Activated naive CD8-positive, alpha-beta T cell (primary cell): ENCODE measurements at regions not wholly inside any gene's neighbourhood (a gene's known extent, or its start where the extent isn't known, plus 50 kb on each side); places are given as distances from the start of the nearest gene placed in this dataset.
"Not testable (repeated sequence)": the region's sequence is repeated elsewhere in the genome, so short reads cannot be mapped to it uniquely, and the experiment has no call there.

Experiments
- H3K27ac Mint-ChIP-seq: one replicate; pipeline ENCODE4 v1.8.0; 2021; ENCODE audit warnings: mixed read lengths
- H3K27me3 Mint-ChIP-seq: one replicate; pipeline ENCODE4 v1.8.0; 2021; ENCODE audit warnings: mixed read lengths
- H3K36me3 Mint-ChIP-seq: one replicate; pipeline ENCODE4 v1.8.0; 2021; ENCODE audit warnings: mixed read lengths
- H3K4me1 Mint-ChIP-seq: one replicate; pipeline ENCODE4 v1.8.0; 2021; ENCODE audit warnings: low read depth, mixed read lengths
- H3K4me3 Mint-ChIP-seq: one replicate; pipeline ENCODE4 v1.8.0; 2021; ENCODE audit warnings: mild to moderate bottlenecking, mixed read lengths
- H3K9me3 Mint-ChIP-seq: one replicate; pipeline ENCODE4 v1.8.0; 2021; ENCODE audit warnings: low read depth, mixed read lengths

DNA sequence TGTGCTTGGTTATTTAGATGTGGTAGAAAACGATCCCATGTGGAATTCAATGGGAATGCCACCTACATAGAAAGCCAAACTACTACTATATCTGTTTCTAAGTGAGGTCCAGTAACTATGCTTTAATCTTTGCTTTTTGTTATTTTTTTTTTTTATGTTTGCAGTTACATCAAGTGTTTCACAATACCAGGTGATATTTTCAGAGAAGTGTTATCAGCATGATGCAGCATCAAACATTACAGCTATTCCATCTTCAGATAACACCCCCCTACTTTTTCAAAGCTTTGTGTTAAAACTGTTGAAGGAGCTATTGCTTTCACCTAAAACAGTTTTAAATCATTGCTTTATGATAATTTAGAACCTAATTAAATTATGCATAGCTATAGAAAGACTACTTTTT lies 163.8 kb upstream of the SLC16A7 start:
- H3K9me3 Mint-ChIP-seq: no peaks in the 10 kb centered on the region
- no peaks in the 10 kb centered on the region for H3K27me3 Mint-ChIP-seq
- H3K27ac Mint-ChIP-seq: no peak overlapping the region
- no peak overlapping the region for H3K4me3 Mint-ChIP-seq
- no peaks in the 10 kb centered on the region for H3K36me3 Mint-ChIP-seq
- no peaks in the 10 kb centered on the region for H3K4me1 Mint-ChIP-seq

DNA sequence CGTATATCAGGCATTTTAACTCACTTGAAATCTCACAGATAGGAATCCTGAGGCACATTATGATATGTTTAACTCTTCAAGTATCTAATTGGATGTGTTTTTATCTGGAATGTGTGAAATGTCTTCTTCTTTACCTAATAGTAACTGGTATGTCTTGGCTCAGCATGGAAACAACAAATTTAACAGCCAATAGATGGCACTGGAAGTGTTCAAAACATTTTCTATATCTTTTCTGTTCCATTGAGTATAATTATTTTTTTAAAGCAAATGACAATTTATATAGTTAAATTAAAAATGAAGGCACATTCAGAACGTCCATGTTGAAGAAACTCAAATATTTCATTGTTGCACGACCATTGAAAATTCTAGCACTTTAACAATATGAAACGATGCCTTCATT lies 164.6 kb upstream of the SLC16A7 start:
- H3K4me1 Mint-ChIP-seq: no peaks in the 10 kb centered on the region
- H3K4me3 Mint-ChIP-seq: no peak overlapping the region
- no peaks in the 10 kb centered on the region for H3K27me3 Mint-ChIP-seq
- no peaks in the 10 kb centered on the region for H3K9me3 Mint-ChIP-seq
- H3K27ac Mint-ChIP-seq: no peak overlapping the region
- H3K36me3 Mint-ChIP-seq: no peaks in the 10 kb centered on the region

DNA sequence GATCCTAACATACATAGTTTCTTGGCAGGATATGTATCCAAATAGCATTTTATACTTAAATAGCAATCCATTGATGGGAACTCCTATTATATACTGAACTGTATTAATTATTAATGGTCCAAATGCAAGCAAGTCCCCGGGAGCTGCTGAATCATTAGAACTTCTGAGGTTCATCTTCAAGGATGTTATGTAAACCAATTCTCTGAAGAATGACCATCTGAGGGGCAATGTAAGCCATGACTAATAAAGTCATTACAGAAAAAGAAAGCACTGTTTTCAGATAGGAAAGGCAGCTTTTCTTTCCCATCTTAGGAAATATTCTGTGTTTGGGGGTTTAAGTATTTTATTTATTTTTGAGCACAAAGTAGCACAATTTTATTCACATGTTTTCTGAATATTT lies 166.1 kb upstream of the SLC16A7 start:
- Mint-ChIP-seq H3K36me3 (no peaks in the 10 kb centered on the region), H3K27me3 (no peaks in the 10 kb centered on the region), H3K4me1 (no peaks in the 10 kb centered on the region), H3K9me3 (no peaks in the 10 kb centered on the region), H3K4me3 (no peak overlapping the region), H3K27ac (no peak overlapping the region)

- Mint-ChIP-seq H3K36me3 (no peaks in the 10 kb centered on the region), H3K27me3 (no peaks in the 10 kb centered on the region), H3K4me1 (no peaks in the 10 kb centered on the region), H3K4me3 (no peak overlapping the region), H3K27ac (no peak overlapping the region), H3K9me3 (no peaks in the 10 kb centered on the region)
Observed at GRCh38 chr12:59425798-59426197, 170.0 kb upstream of the SLC16A7 start.

- H3K9me3 Mint-ChIP-seq, H3K36me3 Mint-ChIP-seq, H3K4me3 Mint-ChIP-seq, H3K4me1 Mint-ChIP-seq, H3K27ac Mint-ChIP-seq, H3K27me3 Mint-ChIP-seq: not testable (repeated sequence)
Observed at GRCh38 chr12:59424666-59425065, 171.2 kb upstream of the SLC16A7 start.

GRCh38 chr12:59414051-59414450 lies 181.8 kb upstream of the SLC16A7 start:
- Mint-ChIP-seq H3K27ac (no peak overlapping the region), H3K36me3 (no peaks in the 10 kb centered on the region), H3K4me1 (no peaks in the 10 kb centered on the region), H3K4me3 (no peak overlapping the region), H3K27me3 (peaks cover 4% of the 10 kb centered on the region), H3K9me3 (no peaks in the 10 kb centered on the region)

DNA sequence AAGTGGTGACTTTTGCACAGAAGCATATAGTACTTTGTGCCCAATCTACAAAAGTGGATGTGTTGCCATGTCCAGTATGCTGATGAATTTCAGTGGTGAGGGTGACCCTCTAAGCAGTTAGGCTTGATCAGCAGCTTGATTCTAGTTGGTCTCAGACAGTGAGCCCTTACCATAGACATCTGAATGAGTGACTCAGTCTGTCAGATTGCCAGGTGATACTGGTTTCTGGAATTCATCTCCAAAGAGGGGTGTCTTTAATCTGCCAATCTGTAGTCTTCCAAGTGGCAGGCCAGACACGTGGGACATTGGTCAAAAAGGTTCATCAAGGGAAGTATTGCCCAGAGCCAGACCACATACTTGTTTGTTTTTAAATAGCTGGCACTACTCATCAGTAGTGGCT lies 187.4 kb upstream of the SLC16A7 start:
- H3K9me3 Mint-ChIP-seq: no peaks in the 10 kb centered on the region
- no peak overlapping the region for H3K4me3 Mint-ChIP-seq
- peaks cover 7% of the 10 kb centered on the region for H3K27me3 Mint-ChIP-seq

GRCh38 chr12:59407799-59408198 lies 188.0 kb upstream of the SLC16A7 start:
- H3K27ac Mint-ChIP-seq: no peak overlapping the region

More for the DNA sequence above, 187.4 kb upstream of the SLC16A7 start:
- Mint-ChIP-seq H3K27ac (no peak overlapping the region), H3K36me3 (no peaks in the 10 kb centered on the region), H3K4me1 (peaks cover 1% of the 10 kb centered on the region)

GRCh38 chr12:59405992-59406391 lies 189.8 kb upstream of the SLC16A7 start:
- H3K4me3 Mint-ChIP-seq: no peak overlapping the region
- H3K27me3 Mint-ChIP-seq: peaks cover 5% of the 10 kb centered on the region
- H3K36me3 Mint-ChIP-seq: no peaks in the 10 kb centered on the region
- H3K4me1 Mint-ChIP-seq: peaks cover 1% of the 10 kb centered on the region
- no peaks in the 10 kb centered on the region for H3K9me3 Mint-ChIP-seq
- no peak overlapping the region for H3K27ac Mint-ChIP-seq

More at GRCh38 chr12:59407799-59408198, 188.0 kb upstream of the SLC16A7 start:
- Mint-ChIP-seq H3K36me3 (no peaks in the 10 kb centered on the region), H3K27me3 (peaks cover 7% of the 10 kb centered on the region), H3K9me3 (no peaks in the 10 kb centered on the region), H3K4me3 (no peak overlapping the region), H3K4me1 (peaks cover 1% of the 10 kb centered on the region)

DNA sequence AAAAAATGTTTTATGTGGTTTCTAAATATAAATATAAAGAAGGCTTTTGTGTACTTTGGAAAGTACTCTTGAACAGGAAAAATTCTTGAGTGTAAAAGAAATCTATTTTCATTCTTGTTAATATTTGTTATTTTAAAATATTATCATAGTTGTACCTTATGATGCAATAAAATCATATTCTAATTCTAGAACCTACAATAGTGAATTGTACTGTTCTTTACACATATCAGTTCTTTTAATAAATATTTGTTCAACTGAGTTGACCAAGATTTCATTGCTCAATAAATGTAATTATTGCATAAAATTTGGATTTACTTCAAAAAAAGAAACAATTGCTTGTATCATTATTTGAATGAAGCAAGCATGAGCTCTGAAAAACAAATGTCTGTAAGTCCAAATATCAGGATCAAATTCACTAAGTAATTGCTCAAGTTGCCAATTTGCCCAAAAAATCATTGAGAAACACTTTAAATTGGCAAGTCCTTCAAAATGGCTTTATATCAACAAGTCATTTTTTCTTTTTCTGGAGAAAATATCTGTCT lies 191.6 kb upstream of the SLC16A7 start:
- no peaks in the 10 kb centered on the region for H3K36me3 Mint-ChIP-seq
- H3K4me1 Mint-ChIP-seq: peaks cover 1% of the 10 kb centered on the region
- peaks cover 11% of the 10 kb centered on the region for H3K9me3 Mint-ChIP-seq
- H3K27me3 Mint-ChIP-seq: peaks cover 5% of the 10 kb centered on the region
- no peak overlapping the region for H3K27ac Mint-ChIP-seq
- no peak overlapping the region for H3K4me3 Mint-ChIP-seq

DNA sequence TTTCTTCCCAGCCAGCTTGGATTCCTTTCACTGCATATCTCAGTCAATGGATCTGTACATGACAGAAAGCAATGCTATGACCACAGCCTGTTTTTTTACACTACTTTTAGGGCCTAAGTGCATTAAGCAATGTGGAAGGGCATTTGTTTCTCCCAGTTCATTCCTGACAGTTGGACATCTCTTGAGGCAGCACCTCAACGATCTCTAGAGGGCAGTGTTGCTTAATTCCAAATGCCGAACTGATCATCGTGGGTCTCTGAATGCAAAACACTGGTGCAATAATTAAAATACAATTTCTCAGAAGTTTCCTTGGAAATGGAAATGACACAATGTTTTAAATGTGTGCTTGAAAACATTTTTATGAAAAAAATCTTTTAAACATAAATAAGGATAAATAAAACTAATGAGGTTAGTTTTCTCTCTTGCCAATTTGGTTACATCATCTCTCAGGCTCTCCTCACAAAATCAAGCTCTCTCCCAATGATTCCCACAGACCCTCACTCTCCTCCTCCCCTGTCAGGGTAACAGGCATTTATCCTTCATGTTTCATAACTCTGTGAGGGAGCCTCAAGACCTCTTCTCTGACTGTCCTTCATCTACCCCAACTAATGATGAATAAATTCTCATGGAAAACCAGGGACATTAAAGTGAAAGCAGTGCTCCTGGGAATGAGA lies 192.4 kb upstream of the SLC16A7 start:
- H3K27ac Mint-ChIP-seq: no peak overlapping the region
- no peak overlapping the region for H3K4me3 Mint-ChIP-seq

DNA sequence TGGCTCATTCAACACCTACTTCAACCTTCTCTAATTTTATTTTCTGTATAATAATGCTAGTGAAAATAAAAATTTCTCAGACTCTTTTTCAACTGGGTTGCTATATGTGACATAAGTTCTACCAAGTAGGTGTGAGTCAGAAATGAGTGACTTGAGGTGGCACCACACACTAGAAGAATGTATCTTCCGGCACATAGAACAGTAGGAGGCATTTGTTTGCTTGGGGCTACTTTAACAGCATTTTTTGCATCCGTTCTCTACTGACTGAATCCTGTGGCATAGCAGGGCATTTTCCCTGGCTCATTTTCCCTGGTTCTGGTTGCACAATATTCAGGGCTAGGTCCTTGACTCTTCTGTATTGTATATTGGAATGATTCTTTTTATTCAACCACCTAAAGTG lies 194.0 kb upstream of the SLC16A7 start:
- no peak overlapping the region for H3K4me3 Mint-ChIP-seq
- H3K27me3 Mint-ChIP-seq: peaks cover 3% of the 10 kb centered on the region
- H3K4me1 Mint-ChIP-seq: peaks cover 1% of the 10 kb centered on the region
- peaks cover 13% of the 10 kb centered on the region for H3K9me3 Mint-ChIP-seq
- H3K27ac Mint-ChIP-seq: no peak overlapping the region
- no peaks in the 10 kb centered on the region for H3K36me3 Mint-ChIP-seq

More for the DNA sequence above, 192.4 kb upstream of the SLC16A7 start:
- no peaks in the 10 kb centered on the region for H3K36me3 Mint-ChIP-seq
- H3K9me3 Mint-ChIP-seq: peaks cover 13% of the 10 kb centered on the region
- peaks cover 3% of the 10 kb centered on the region for H3K27me3 Mint-ChIP-seq
- peaks cover 1% of the 10 kb centered on the region for H3K4me1 Mint-ChIP-seq

GRCh38 chr12:59398164-59398563 lies 197.7 kb upstream of the SLC16A7 start:
- Mint-ChIP-seq H3K9me3 (peaks cover 13% of the 10 kb centered on the region), H3K4me3 (no peak overlapping the region), H3K27me3 (peaks cover under 1% of the 10 kb centered on the region), H3K27ac (no peak overlapping the region), H3K4me1 (no peaks in the 10 kb centered on the region), H3K36me3 (no peaks in the 10 kb centered on the region)

- H3K27ac Mint-ChIP-seq: no peak overlapping the region
- H3K36me3 Mint-ChIP-seq: no peaks in the 10 kb centered on the region
- H3K4me3 Mint-ChIP-seq: no peak overlapping the region
- no peaks in the 10 kb centered on the region for H3K4me1 Mint-ChIP-seq
- peaks cover 13% of the 10 kb centered on the region for H3K9me3 Mint-ChIP-seq
- no peaks in the 10 kb centered on the region for H3K27me3 Mint-ChIP-seq
Observed at GRCh38 chr12:59396919-59397318, 198.9 kb upstream of the SLC16A7 start.

DNA sequence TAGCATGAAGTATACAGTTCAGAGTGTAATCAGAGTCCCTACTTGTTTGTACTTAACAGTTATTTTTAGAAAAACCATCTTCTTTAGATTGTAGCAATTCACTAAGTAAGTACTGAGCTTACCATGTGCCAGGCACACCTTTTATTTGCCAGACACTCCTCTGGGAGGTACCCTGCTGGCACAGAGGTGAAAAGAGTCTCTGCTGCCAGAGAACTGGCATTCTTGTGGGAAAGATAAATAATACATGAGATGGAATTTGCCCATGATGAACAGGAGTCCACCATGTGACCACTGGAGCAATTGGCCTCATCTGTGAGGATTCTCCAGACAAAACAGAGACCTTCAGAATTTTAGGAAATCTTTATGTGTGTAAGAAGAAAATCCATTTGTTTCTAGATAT lies 199.3 kb upstream of the SLC16A7 start:
- H3K27me3 Mint-ChIP-seq: no peaks in the 10 kb centered on the region
- no peak overlapping the region for H3K4me3 Mint-ChIP-seq
- H3K27ac Mint-ChIP-seq: no peak overlapping the region
- H3K9me3 Mint-ChIP-seq: peaks cover 13% of the 10 kb centered on the region
- no peaks in the 10 kb centered on the region for H3K36me3 Mint-ChIP-seq
- H3K4me1 Mint-ChIP-seq: no peaks in the 10 kb centered on the region

GRCh38 chr12:59395310-59395709 lies 200.5 kb upstream of the SLC16A7 start:
- not testable (repeated sequence) for H3K4me3 Mint-ChIP-seq, H3K27ac Mint-ChIP-seq, H3K36me3 Mint-ChIP-seq, H3K4me1 Mint-ChIP-seq, H3K27me3 Mint-ChIP-seq
- peaks cover 13% of the 10 kb centered on the region for H3K9me3 Mint-ChIP-seq
